ENCODE measurements at regions not wholly inside any gene's neighbourhood (a gene's known extent, or its start where the extent isn't known, plus 50 kb on each side); places are given as distances from the start of the nearest gene placed in this dataset.

GRCh38 chr1:69180358-69180757 lies 387.4 kb upstream of the LRRC7 start:
- H3K4me3 Mint-ChIP-seq, result no peak overlapping the region
- ATAC-seq (no peak), DNase-seq (no peak)
- ChIA-PET POLR2A (no interaction called here), CTCF (no interaction called here)
- H3K27me3 Mint-ChIP-seq, result no peaks in the 10 kb centered on the region
- H3K27ac Mint-ChIP-seq, result no peak overlapping the region
- no peaks in the 10 kb centered on the region for H3K36me3 Mint-ChIP-seq (ENCODE audit: low read depth)
- intact Hi-C loops (cut with micrococcal nuclease), result no loop called here
- H3K9me3 Mint-ChIP-seq, result no peaks in the 10 kb centered on the region
- no peak for TF ChIP-seq CTCF (IDR thresholded peaks at IDR 0.05)
- no peaks in the 10 kb centered on the region for H3K4me1 Mint-ChIP-seq (ENCODE audit: low read depth)

- Mint-ChIP-seq H3K27ac (no peak overlapping the region), H3K4me1 (ENCODE audit: low read depth) (no peaks in the 10 kb centered on the region), H3K27me3 (no peaks in the 10 kb centered on the region), H3K9me3 (no peaks in the 10 kb centered on the region), H3K4me3 (no peak overlapping the region), H3K36me3 (ENCODE audit: low read depth) (no peaks in the 10 kb centered on the region)
- intact Hi-C loops (cut with micrococcal nuclease), result no loop called here
- no peak for DNase-seq
- ATAC-seq, result no peak
- TF ChIP-seq CTCF (IDR thresholded peaks at IDR 0.05), result no peak
- POLR2A ChIA-PET, result no interaction called here
- CTCF ChIA-PET, result no interaction called here
These were observed 382.3 kb upstream of the LRRC7 start for GRCh38 chr1:69185378-69185777.

- Mint-ChIP-seq H3K9me3 (peaks cover 4% of the 10 kb centered on the region), H3K27ac (no peak overlapping the region), H3K27me3 (no peaks in the 10 kb centered on the region), H3K4me1 (ENCODE audit: low read depth) (no peaks in the 10 kb centered on the region), H3K4me3 (no peak overlapping the region), H3K36me3 (ENCODE audit: low read depth) (no peaks in the 10 kb centered on the region)
- CTCF ChIA-PET, result no interaction called here
- ATAC-seq, result no peak
- intact Hi-C loops (cut with micrococcal nuclease), result no loop called here
- no peak for DNase-seq
- TF ChIP-seq CTCF (IDR thresholded peaks at IDR 0.05), result no peak
- POLR2A ChIA-PET, result no interaction called here
These were observed 376.4 kb upstream of the LRRC7 start for GRCh38 chr1:69191335-69191734.

- no peak overlapping the region for H3K4me3 Mint-ChIP-seq
- intact Hi-C loops (cut with micrococcal nuclease), result no loop called here
- DNase-seq, result no peak
- H3K27me3 Mint-ChIP-seq, result no peaks in the 10 kb centered on the region
- ChIA-PET POLR2A (no interaction called here), CTCF (no interaction called here)
- no peak overlapping the region for H3K27ac Mint-ChIP-seq
- H3K9me3 Mint-ChIP-seq, result peaks cover 7% of the 10 kb centered on the region
- TF ChIP-seq CTCF (IDR thresholded peaks at IDR 0.05), result no peak
- no peaks in the 10 kb centered on the region for H3K36me3 Mint-ChIP-seq (ENCODE audit: low read depth)
- ATAC-seq, result no peak
- no peaks in the 10 kb centered on the region for H3K4me1 Mint-ChIP-seq (ENCODE audit: low read depth)
These were observed 372.6 kb upstream of the LRRC7 start for GRCh38 chr1:69195136-69195535.

GRCh38 chr1:69196071-69196470 lies 371.7 kb upstream of the LRRC7 start:
- peaks cover 7% of the 10 kb centered on the region for H3K9me3 Mint-ChIP-seq
- ChIA-PET POLR2A (no interaction called here), CTCF (no interaction called here)
- TF ChIP-seq CTCF (IDR thresholded peaks at IDR 0.05), result no peak
- H3K4me3 Mint-ChIP-seq, result no peak overlapping the region
- H3K27me3 Mint-ChIP-seq, result no peaks in the 10 kb centered on the region
- ATAC-seq (no peak), DNase-seq (no peak)
- H3K27ac Mint-ChIP-seq, result no peak overlapping the region
- intact Hi-C loops (cut with micrococcal nuclease), result no loop called here
- H3K4me1 Mint-ChIP-seq (ENCODE audit: low read depth), result no peaks in the 10 kb centered on the region
- H3K36me3 Mint-ChIP-seq (ENCODE audit: low read depth), result no peaks in the 10 kb centered on the region
